Colonic mucosa (tissue), 4 donors: ENCODE measurements at regions not wholly inside any gene's neighbourhood (a gene's known extent, or its start where the extent isn't known, plus 50 kb on each side); places are given as distances from the start of the nearest gene placed in this dataset.

Experiments used
- DNase-seq: peaks from one replicate; pipeline ENCODE4 v3.0.0-alpha.2; 2020
- H3K27ac ChIP-seq: fragments of 200-600 bp; one replicate; pipeline ENCODE4 v1.8.0; 2021
- H3K27me3 ChIP-seq: fragments of 200-600 bp; one replicate; pipeline ENCODE4 v1.8.0; 2021
- H3K36me3 ChIP-seq: fragments of 200-600 bp; one replicate; pipeline ENCODE4 v1.8.0; 2021
- H3K4me1 ChIP-seq: fragments of 200-600 bp; one replicate; pipeline ENCODE4 v1.8.0; 2021; ENCODE audit warnings: mild to moderate bottlenecking
- H3K4me3 ChIP-seq: fragments of 200-600 bp; one replicate; pipeline ENCODE4 v1.8.0; 2021
- H3K9ac ChIP-seq, 2 donors: one replicate each; pipeline ENCODE4 v1.7.0; 2013; ENCODE audit warnings: control low read depth in 2 of 2, low read depth in 2 of 2, low read length in 2 of 2
- H3K9me3 ChIP-seq: fragments of 200-600 bp; one replicate; pipeline ENCODE4 v1.8.0; 2021
- CTCF ChIP-seq: fragments of 200-600 bp; IDR thresholded peaks from one replicate; pipeline ENCODE4 v1.8.0; 2022; ENCODE audit warnings: antibody characterized with exemption, mild to moderate bottlenecking
- intact Hi-C: fragments of 100-400 bp; cut with DNase I; formaldehyde crosslinking; loops from one replicate; pipeline ENCODE4 v1.14.1; 2022
- donor health status: healthy.
- donor health status: DM: no; HTN: no; CAD: no.
- donor health status: DM: no; HTN: no; CAD: no.

GRCh38 chr13:91139232-91139631, 208.3 kb upstream of the MIR17HG start:
- intact Hi-C loops, result loop anchor here (5.0 kb wide), 1 partner anchor 108 kb away; no protein-coding TSS in a partner anchor
- H3K27me3 ChIP-seq, result no peaks in the 10 kb centered on the region
- no peak for DNase-seq
- H3K9ac ChIP-seq, result no peak overlapping the region
- TF ChIP-seq CTCF, result no peak
- H3K9me3 ChIP-seq, result no peaks in the 10 kb centered on the region
- no peak overlapping the region for H3K27ac ChIP-seq
- H3K4me3 ChIP-seq, result no peak overlapping the region
- no peaks in the 10 kb centered on the region for H3K36me3 ChIP-seq
- H3K4me1 ChIP-seq, result no peaks in the 10 kb centered on the region

- TF ChIP-seq CTCF, result no peak
- intact Hi-C loops, result no loop called here
- H3K27ac ChIP-seq, result no peak overlapping the region
These were observed 205.9 kb upstream of the MIR17HG start for GRCh38 chr13:91141543-91142061.

GRCh38 chr13:91142572-91142971, 204.9 kb upstream of the MIR17HG start:
- Histone ChIP-seq H3K9me3 (no peaks in the 10 kb centered on the region), H3K27ac (no peak overlapping the region), H3K4me3 (no peak overlapping the region), H3K4me1 (no peaks in the 10 kb centered on the region), H3K9ac (no peak overlapping the region), H3K36me3 (no peaks in the 10 kb centered on the region), H3K27me3 (no peaks in the 10 kb centered on the region)
- intact Hi-C loops, result no loop called here
- DNase-seq, result no peak
- no peak for TF ChIP-seq CTCF

More at GRCh38 chr13:91141543-91142061, 205.9 kb upstream of the MIR17HG start:
- Histone ChIP-seq H3K36me3 (no peaks in the 10 kb centered on the region), H3K27me3 (no peaks in the 10 kb centered on the region), H3K9ac (no peak overlapping the region), H3K4me3 (no peak overlapping the region), H3K4me1 (no peaks in the 10 kb centered on the region), H3K9me3 (no peaks in the 10 kb centered on the region)
- DNase-seq, result no peak

GRCh38 chr13:91144054-91144453, 203.4 kb upstream of the MIR17HG start:
- intact Hi-C loops, result no loop called here
- no peak for DNase-seq
- TF ChIP-seq CTCF, result no peak
- Histone ChIP-seq H3K36me3 (no peaks in the 10 kb centered on the region), H3K4me1 (no peaks in the 10 kb centered on the region), H3K27me3 (no peaks in the 10 kb centered on the region), H3K27ac (no peak overlapping the region), H3K9ac (no peak overlapping the region), H3K9me3 (no peaks in the 10 kb centered on the region), H3K4me3 (no peak overlapping the region)

- TF ChIP-seq CTCF, result no peak
- Histone ChIP-seq H3K4me1 (no peaks in the 10 kb centered on the region), H3K36me3 (no peaks in the 10 kb centered on the region), H3K9ac (no peak overlapping the region), H3K27ac (no peak overlapping the region), H3K9me3 (no peaks in the 10 kb centered on the region), H3K4me3 (no peak overlapping the region), H3K27me3 (no peaks in the 10 kb centered on the region)
- intact Hi-C loops, result no loop called here
- DNase-seq, result no peak
These were observed 203.0 kb upstream of the MIR17HG start for GRCh38 chr13:91144486-91144885.
